Fibroblast of skin of left quadriceps (primary cell): ENCODE measurements at regions not wholly inside any gene's neighbourhood (a gene's known extent, or its start where the extent isn't known, plus 50 kb on each side); places are given as distances from the start of the nearest gene placed in this dataset.
"Not testable (repeated sequence)": the region's sequence is repeated elsewhere in the genome, so short reads cannot be mapped to it uniquely, and the experiment has no call there.

Experiments used
- DNase-seq, 2 experiments: peaks; one replicate each; pipeline ENCODE4 v3.0.0-alpha.2; 2013; ENCODE audit warnings: low read depth in 2 of 2

- no peak for DNase-seq
These were observed 596.9 kb upstream of the CYLC2 start for GRCh38 chr9:102398205-102398604.

- not testable (repeated sequence) for DNase-seq
These were observed 609.5 kb upstream of the CYLC2 start for GRCh38 chr9:102385620-102386019.

GRCh38 chr9:102362470-102363132 lies 624.2 kb upstream of the GRIN3A start:
- DNase-seq, result no peak

- no peak for DNase-seq
These were observed 622.4 kb upstream of the GRIN3A start for GRCh38 chr9:102360846-102361245.

- DNase-seq, result no peak
These were observed 617.5 kb upstream of the GRIN3A start for GRCh38 chr9:102355982-102356381.

GRCh38 chr9:102354041-102354440 lies 615.6 kb upstream of the GRIN3A start:
- no peak for DNase-seq

- not testable (repeated sequence) for DNase-seq
These were observed 599.0 kb upstream of the GRIN3A start for GRCh38 chr9:102337471-102337870.

GRCh38 chr9:102309379-102309778 lies 570.9 kb upstream of the GRIN3A start:
- DNase-seq, result no peak

- DNase-seq, result no peak
These were observed 556.7 kb upstream of the GRIN3A start for GRCh38 chr9:102295188-102295587.

- DNase-seq, result no peak
These were observed 535.5 kb upstream of the GRIN3A start for GRCh38 chr9:102273952-102274351.

GRCh38 chr9:102253099-102253498 lies 514.7 kb upstream of the GRIN3A start:
- no peak for DNase-seq

GRCh38 chr9:102244916-102245315 lies 506.5 kb upstream of the GRIN3A start:
- DNase-seq, result no peak

GRCh38 chr9:102237520-102237919 lies 499.1 kb upstream of the GRIN3A start:
- no peak for DNase-seq

GRCh38 chr9:102237094-102237493 lies 498.6 kb upstream of the GRIN3A start:
- no peak for DNase-seq

GRCh38 chr9:102227416-102227815 lies 489.0 kb upstream of the GRIN3A start:
- not testable (repeated sequence) for DNase-seq

- no peak for DNase-seq
These were observed 487.5 kb upstream of the GRIN3A start for GRCh38 chr9:102225841-102226441.

GRCh38 chr9:102223320-102224136 lies 485.1 kb upstream of the GRIN3A start:
- DNase-seq, result not testable (repeated sequence)

GRCh38 chr9:102209176-102209575 lies 470.7 kb upstream of the GRIN3A start:
- no peak for DNase-seq

GRCh38 chr9:102206432-102206831 lies 468.0 kb upstream of the GRIN3A start:
- no peak for DNase-seq

- DNase-seq, result no peak
These were observed 466.8 kb upstream of the GRIN3A start for GRCh38 chr9:102205251-102205650.

GRCh38 chr9:102202126-102202525 lies 463.7 kb upstream of the GRIN3A start:
- DNase-seq, result no peak

- DNase-seq, result no peak
These were observed 447.5 kb upstream of the GRIN3A start for GRCh38 chr9:102185962-102186361.

GRCh38 chr9:102185371-102185770 lies 446.9 kb upstream of the GRIN3A start:
- no peak for DNase-seq
